NOMO-1 treated with dmso at 0.1 percent for 144 hours (cell line): ENCODE measurements at regions not wholly inside any gene's neighbourhood (a gene's known extent, or its start where the extent isn't known, plus 50 kb on each side); places are given as distances from the start of the nearest gene placed in this dataset.
A peak's percentile ranks its signal among the peaks of the same experiment; 100 is the strongest.
"Not testable (repeated sequence)": the region's sequence is repeated elsewhere in the genome, so short reads cannot be mapped to it uniquely, and the experiment has no call there.

Experiments
- DNase-seq: peaks from one replicate; lab custom pipeline; 2025; ENCODE audit not compliant: unreplicated experiment; lab: John Stamatoyannopoulos, UW

DNA sequence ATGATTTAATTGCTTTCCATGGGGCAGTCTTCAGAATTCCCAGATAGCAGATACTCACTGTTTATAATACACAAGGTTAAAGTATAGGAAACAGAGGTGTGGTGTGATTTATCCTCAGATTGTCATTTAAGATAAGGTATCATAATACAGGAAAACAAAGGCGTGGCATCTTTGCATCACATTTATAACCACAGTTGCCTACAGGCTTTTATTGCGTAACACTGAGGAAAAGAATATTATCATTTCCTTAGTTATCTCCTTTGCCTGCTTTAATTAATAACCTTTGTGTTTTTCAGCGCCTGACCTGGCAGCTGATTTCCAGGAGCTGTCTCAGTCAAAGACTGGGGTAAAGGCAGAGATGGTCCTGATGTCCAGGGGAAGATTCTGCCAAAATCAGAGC lies 68.8 kb downstream of the SSX7 start:
- DNase-seq, result no peak

DNA sequence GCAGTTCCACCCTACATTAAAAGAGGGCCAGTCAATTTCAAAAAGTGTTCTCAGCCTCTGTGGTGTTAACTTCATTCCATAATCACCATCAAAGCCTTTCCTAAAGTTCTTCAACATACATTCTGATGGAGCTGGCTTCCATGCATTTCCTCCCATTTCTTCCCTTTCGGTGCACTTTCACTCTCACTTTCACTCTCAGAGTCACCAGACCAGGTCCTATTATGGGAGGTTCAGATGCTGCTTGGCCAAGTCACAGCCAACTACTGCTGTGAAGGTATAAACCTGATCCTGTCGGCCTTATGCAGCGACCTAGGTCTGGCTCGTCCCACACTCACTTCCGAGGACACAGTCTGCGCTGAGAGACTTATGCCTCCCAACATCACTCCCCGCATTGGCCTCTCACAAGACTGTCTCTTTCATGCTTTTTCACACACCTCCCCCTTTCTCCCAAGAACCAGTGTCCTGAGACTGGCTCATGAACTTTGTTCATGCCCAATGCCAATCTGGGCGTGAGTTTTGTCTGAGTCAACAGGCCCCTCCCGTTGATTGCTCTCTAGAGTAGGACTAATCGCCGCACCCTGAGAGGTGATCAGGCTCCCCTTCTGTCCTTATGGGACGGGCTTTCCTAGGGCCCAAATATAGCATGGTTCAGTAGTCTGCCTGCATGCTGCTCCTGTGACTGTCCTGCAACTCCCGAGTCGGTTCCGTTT lies 60.8 kb upstream of the XAGE1B start:
- no peak for DNase-seq

DNA sequence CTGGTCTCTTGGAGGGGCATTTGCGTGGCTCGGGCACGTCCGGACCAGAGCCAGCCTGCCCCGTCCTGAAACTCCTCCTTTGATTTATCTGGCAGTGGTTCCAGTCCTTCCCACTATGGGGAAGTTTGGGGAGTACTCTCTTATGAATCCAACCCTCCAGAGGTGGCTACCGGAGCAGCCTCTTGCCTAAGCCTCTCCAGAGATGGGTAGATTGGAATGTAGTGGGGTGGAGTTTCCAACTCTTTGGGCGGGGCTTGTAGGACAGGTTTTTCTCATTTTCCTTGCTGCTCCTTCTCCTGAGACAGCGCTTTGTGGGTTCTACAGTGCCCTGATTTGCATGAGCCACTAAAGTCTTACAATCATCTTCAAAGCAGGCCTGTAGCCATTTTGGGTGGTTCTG lies 60.1 kb upstream of the XAGE1B start:
- DNase-seq, result no peak

DNA sequence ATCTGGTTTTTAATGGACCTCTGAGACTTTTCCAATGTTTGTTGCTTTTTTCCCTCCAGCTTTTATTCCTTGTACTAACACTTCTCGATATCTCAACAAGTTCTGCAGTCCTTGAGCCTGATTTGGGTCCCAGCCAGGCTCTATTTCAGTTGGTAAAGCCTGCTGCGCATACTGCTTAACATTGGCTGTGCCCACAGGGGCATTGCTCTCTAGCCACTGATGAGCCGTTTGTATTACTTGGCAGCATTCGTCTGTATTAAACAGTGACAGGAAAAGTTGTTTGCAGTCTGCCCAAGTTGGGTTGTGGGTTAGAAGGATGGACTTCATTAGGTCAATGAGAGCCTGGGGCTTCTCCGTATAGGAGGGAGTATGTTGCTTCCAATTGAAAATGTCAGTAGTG lies 59.6 kb upstream of the XAGE1B start:
- DNase-seq, result no peak

DNA sequence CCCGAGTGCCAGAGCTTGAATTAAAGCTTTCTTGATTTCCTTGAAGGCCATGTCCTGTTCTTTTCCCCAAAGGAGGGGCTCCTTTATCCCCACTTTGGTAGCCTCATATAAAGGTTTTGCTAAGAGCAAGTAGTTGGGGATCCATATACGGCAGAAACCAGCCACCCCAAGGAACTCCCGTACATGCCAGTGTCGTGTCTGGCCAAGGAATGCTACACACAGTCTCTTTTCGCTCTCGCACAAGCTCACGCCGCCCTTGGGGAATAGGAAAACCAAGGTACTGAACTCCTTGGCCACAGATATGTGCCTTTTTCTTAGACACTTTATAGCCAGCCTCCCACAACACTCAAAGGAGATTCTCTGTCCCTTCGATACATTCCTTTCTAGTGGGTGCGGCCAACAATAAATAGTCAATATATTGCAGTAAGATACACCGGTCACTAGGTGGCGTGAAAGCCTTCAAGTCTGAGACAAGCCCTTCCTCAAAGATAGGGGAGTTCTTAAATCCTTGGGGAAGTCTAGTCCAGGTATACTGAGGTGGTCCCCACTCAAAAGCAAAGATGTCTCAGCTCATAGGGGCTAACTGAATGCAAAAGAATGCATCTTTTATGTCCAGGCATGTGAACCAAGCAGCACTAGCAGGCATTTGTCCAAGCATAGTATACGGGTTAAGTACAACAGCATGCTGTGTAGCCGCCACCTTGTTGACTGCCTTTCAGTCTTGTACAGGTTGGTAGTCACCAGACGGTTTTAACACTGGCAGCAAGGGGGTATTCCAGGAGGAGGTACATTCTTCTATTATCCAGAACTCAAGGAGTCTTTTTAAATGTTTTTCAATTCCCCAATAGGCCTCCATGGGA lies 57.8 kb upstream of the XAGE1B start:
- peak; percentile 2 for DNase-seq

DNA sequence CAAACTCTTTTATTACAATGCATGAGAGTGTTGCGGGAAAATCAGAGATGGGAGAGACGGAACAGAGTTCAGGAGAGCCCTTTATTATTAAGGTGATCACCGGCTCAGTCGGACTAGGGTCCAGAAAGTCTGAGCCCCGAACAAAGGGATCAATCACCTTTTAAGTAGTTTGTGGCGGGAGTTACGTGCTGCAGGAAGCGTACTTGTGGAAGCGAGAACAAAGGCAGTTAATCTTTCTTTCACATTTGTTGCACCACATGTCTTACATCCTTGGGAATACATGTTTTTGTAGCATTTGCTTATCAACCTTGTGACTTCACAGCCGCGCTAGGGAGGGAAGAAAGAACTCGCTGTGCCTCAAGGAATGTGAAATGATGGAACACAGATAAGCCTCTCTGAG lies 51.3 kb upstream of the XAGE1B start:
- DNase-seq, result not testable (repeated sequence)
